ENCODE measurements at regions not wholly inside any gene's neighbourhood (a gene's known extent, or its start where the extent isn't known, plus 50 kb on each side); places are given as distances from the start of the nearest gene placed in this dataset.

GRCh38 chr16:77549876-77550275 is 115.0 kb upstream of the ADAMTS18 start:
- DNase-seq (no peak), FAIRE-seq (no peak), ATAC-seq (no peak)
- no peaks in the 10 kb centered on the region for H3K9me3 ChIP-seq
- no peaks in the 10 kb centered on the region for H3K36me3 ChIP-seq
- no peak overlapping the region for H3K27ac ChIP-seq
- H3K4me1 ChIP-seq = no peaks in the 10 kb centered on the region
- 65 to 68% methylated on average over 7 of the region's 7 CpGs for WGBS, 2 donors
- intact Hi-C loops (cut with DNase I) = no loop called here
- no peak for TF ChIP-seq CTCF (IDR thresholded peaks at IDR 0.05)
- H3K4me3 ChIP-seq = no peak overlapping the region
- H3K27me3 ChIP-seq = no peaks in the 10 kb centered on the region

GRCh38 chr16:77551357-77551756 is 116.5 kb upstream of the ADAMTS18 start:
- 79 to 87% methylated on average over 2 of the region's 2 CpGs for WGBS, 2 donors

GRCh38 chr16:77553130-77553529 is 118.3 kb upstream of the ADAMTS18 start:
- Histone ChIP-seq H3K4me1 (no peaks in the 10 kb centered on the region), H3K27ac (no peak overlapping the region), H3K4me3 (no peak overlapping the region), H3K36me3 (no peaks in the 10 kb centered on the region), H3K9me3 (no peaks in the 10 kb centered on the region), H3K27me3 (no peaks in the 10 kb centered on the region)
- WGBS, 2 donors = 58 to 61% methylated on average over 9 of the region's 9 CpGs
- no peak for TF ChIP-seq CTCF (IDR thresholded peaks at IDR 0.05)
- FAIRE-seq = no peak
- intact Hi-C loops (cut with DNase I) = no loop called here
- DNase-seq = no peak
- no peak for ATAC-seq

More at GRCh38 chr16:77551357-77551756, 116.5 kb upstream of the ADAMTS18 start:
- intact Hi-C loops (cut with DNase I) = no loop called here
- Histone ChIP-seq H3K27me3 (no peaks in the 10 kb centered on the region), H3K4me1 (no peaks in the 10 kb centered on the region), H3K4me3 (no peak overlapping the region), H3K36me3 (no peaks in the 10 kb centered on the region), H3K9me3 (no peaks in the 10 kb centered on the region), H3K27ac (no peak overlapping the region)
- DNase-seq = no peak
- ATAC-seq = no peak
- TF ChIP-seq CTCF (IDR thresholded peaks at IDR 0.05) = no peak
- no peak for FAIRE-seq

- no peaks in the 10 kb centered on the region for H3K4me1 ChIP-seq
- no peaks in the 10 kb centered on the region for H3K27me3 ChIP-seq
- intact Hi-C loops (cut with DNase I) = no loop called here
- no peak overlapping the region for H3K4me3 ChIP-seq
- no peak for DNase-seq
- no peak for TF ChIP-seq CTCF (IDR thresholded peaks at IDR 0.05)
- no peaks in the 10 kb centered on the region for H3K36me3 ChIP-seq
- FAIRE-seq = no peak
- no peak for ATAC-seq
- 51 to 73% methylated on average over 1 of the region's 1 CpG for WGBS, 2 donors
- no peaks in the 10 kb centered on the region for H3K9me3 ChIP-seq
- no peak overlapping the region for H3K27ac ChIP-seq
Measured at GRCh38 chr16:77555126-77555525, 120.3 kb upstream of the ADAMTS18 start.

GRCh38 chr16:77555791-77556190 is 121.0 kb upstream of the ADAMTS18 start:
- no peaks in the 10 kb centered on the region for H3K27me3 ChIP-seq
- H3K9me3 ChIP-seq = no peaks in the 10 kb centered on the region
- no peak for TF ChIP-seq CTCF (IDR thresholded peaks at IDR 0.05)
- no peak for FAIRE-seq
- intact Hi-C loops (cut with DNase I) = no loop called here
- DNase-seq = no peak
- 69 to 73% methylated on average over 12 of the region's 12 CpGs for WGBS, 2 donors
- no peaks in the 10 kb centered on the region for H3K4me1 ChIP-seq
- no peak overlapping the region for H3K4me3 ChIP-seq
- H3K27ac ChIP-seq = no peak overlapping the region
- H3K36me3 ChIP-seq = no peaks in the 10 kb centered on the region
- no peak for ATAC-seq

All from pancreas (tissue), 10 donors.